RWPE1 (cell line): ENCODE measurements at regions not wholly inside any gene's neighbourhood (a gene's known extent, or its start where the extent isn't known, plus 50 kb on each side); places are given as distances from the start of the nearest gene placed in this dataset.

Source experiments
- CTCF ChIA-PET: fragments of 350-600 bp; sonication (Branson Sonifier 250); formaldehyde crosslinking; extraction: SDS; loops from one replicate; lab custom pipeline; 2021; lab: Yijun Ruan, JAX
- POLR2A ChIA-PET: fragments of 400-600 bp; formaldehyde crosslinking; extraction: SDS; loops from one replicate; lab custom pipeline; 2020; ENCODE audit warnings: antibody characterized with exemption; ENCODE audit not compliant: low non-redundant PET; lab: Yijun Ruan, JAX
- DNase-seq: peaks from one replicate; pipeline ENCODE4 v3.0.0; 2012; ENCODE audit warnings: low spot score
- H3K27ac ChIP-seq: fragments of 450-650 bp; 2 replicates; pipeline ENCODE4 v1.5.1; 2017
- CTCF ChIP-seq: fragments of 450-650 bp; conservative IDR thresholded peaks from 2 replicates; pipeline ENCODE4 v1.5.1; 2017; ENCODE audit warnings: low read depth, mild to moderate bottlenecking

- TF ChIP-seq CTCF: no peak
- CTCF ChIA-PET: no interaction called here
- no peak overlapping the region for H3K27ac ChIP-seq
- DNase-seq: no peak
- POLR2A ChIA-PET: no interaction called here
Observed at GRCh38 chr18:54700580-54700979, 109.5 kb downstream of the DYNAP start.

- DNase-seq: no peak
- TF ChIP-seq CTCF: no peak
- ChIA-PET POLR2A (no interaction called here), CTCF (no interaction called here)
- no peak overlapping the region for H3K27ac ChIP-seq
Observed at GRCh38 chr18:54702686-54703085, 111.6 kb downstream of the DYNAP start.

GRCh38 chr18:54710074-54710899 is 118.0 kb upstream of the RAB27B start:
- ChIA-PET POLR2A (no interaction called here), CTCF (no interaction called here)
- no peak for DNase-seq
- TF ChIP-seq CTCF: no peak
- no peak overlapping the region for H3K27ac ChIP-seq

GRCh38 chr18:54710900-54711281 is 117.4 kb upstream of the RAB27B start:
- no peak for TF ChIP-seq CTCF
- ChIA-PET POLR2A (no interaction called here), CTCF (no interaction called here)
- no peak overlapping the region for H3K27ac ChIP-seq
- no peak for DNase-seq

- TF ChIP-seq CTCF: no peak
- H3K27ac ChIP-seq: peak overlapping the region; percentile 79
- ChIA-PET POLR2A (no interaction called here), CTCF (interaction anchor here (0.7 kb wide), 1 partner anchor 15 kb away, joined by 3 read pairs; no protein-coding TSS in a partner anchor)
- DNase-seq: peak; percentile 53
Observed at GRCh38 chr18:54712306-54712705, 116.0 kb upstream of the RAB27B start.

GRCh38 chr18:54712758-54713157 is 115.5 kb upstream of the RAB27B start:
- CTCF ChIA-PET: no interaction called here
- H3K27ac ChIP-seq: peak overlapping the region; percentile 79
- POLR2A ChIA-PET: no interaction called here
- TF ChIP-seq CTCF: no peak
- no peak for DNase-seq
